IMR-90 (cell line): ENCODE measurements at regions not wholly inside any gene's neighbourhood (a gene's known extent, or its start where the extent isn't known, plus 50 kb on each side); places are given as distances from the start of the nearest gene placed in this dataset.

Experiments used
- ATAC-seq: fragments of 200-7000 bp; cut with Tn5 transposase; 2 replicates; pipeline ENCODE4 v1.9.1; 2020; ENCODE audit warnings: low read depth, mild to moderate bottlenecking, moderate library complexity
- BruUV-seq: library from RNA; stranded (reverse); fragments of 400-500 nt; replicated peaks from 2 replicates; lab custom pipeline; 2021; lab: Mats Ljungman, UMichigan
- CTCF ChIA-PET: fragments of 300-600 bp; formaldehyde crosslinking; extraction: SDS; loops from one replicate; lab custom pipeline; 2021; ENCODE audit warnings: antibody characterized with exemption; lab: Yijun Ruan, JAX
- POLR2A ChIA-PET: fragments of 300-600 bp; sonication (Branson Sonifier 250); formaldehyde crosslinking; loops from one replicate; lab custom pipeline; 2022; ENCODE audit warnings: antibody characterized with exemption; ENCODE audit not compliant: unreplicated experiment; lab: Charles Lee
- DNase-seq: peaks from one replicate; pipeline ENCODE4 v3.0.0; 2013
- H2AFZ ChIP-seq: replicated peaks from 2 replicates; pipeline ENCODE3; 2013; ENCODE audit warnings: low read length, mild to moderate bottlenecking; ENCODE audit not compliant: poor library complexity
- H2AK5ac ChIP-seq: 2 replicates; pipeline ENCODE4 v1.6.1; 2013; ENCODE audit warnings: low read depth, low read length, inconsistent platforms
- H2AK9ac ChIP-seq: replicated peaks from 2 replicates; pipeline ENCODE3; 2013; ENCODE audit warnings: mild to moderate bottlenecking, low read depth, low read length, moderate library complexity; ENCODE audit not compliant: poor library complexity
- H2BK120ac ChIP-seq: 2 replicates; pipeline ENCODE4 v1.6.1; 2013; ENCODE audit warnings: low read depth, low read length, inconsistent platforms
- H2BK15ac ChIP-seq: 3 replicates; pipeline ENCODE4 v1.6.1; 2013; ENCODE audit warnings: low read depth, low read length, inconsistent platforms
- H2BK20ac ChIP-seq: 2 replicates; pipeline ENCODE4 v1.6.1; 2013; ENCODE audit warnings: low read depth, mild to moderate bottlenecking, inconsistent platforms, low read length, moderate library complexity
- H2BK5ac ChIP-seq: 2 replicates; pipeline ENCODE4 v1.6.1; 2013; ENCODE audit warnings: mild to moderate bottlenecking, low read depth, low read length, inconsistent platforms; ENCODE audit not compliant: poor library complexity, severe bottlenecking
- H3K14ac ChIP-seq: replicated peaks from 2 replicates; pipeline ENCODE4 v1.6.1; 2013; ENCODE audit warnings: low read depth, low read length, inconsistent platforms
- H3K18ac ChIP-seq: 2 replicates; pipeline ENCODE4 v1.6.1; 2013; ENCODE audit warnings: low read depth, low read length, control low read depth
- H3K23ac ChIP-seq: 2 replicates; pipeline ENCODE4 v1.6.1; 2013; ENCODE audit warnings: low read depth, low read length, inconsistent platforms
- H3K27ac ChIP-seq: 2 replicates; pipeline ENCODE4 v1.5.1; 2013; ENCODE audit warnings: mild to moderate bottlenecking, control low read depth, low read length; ENCODE audit not compliant: insufficient read depth
- H3K27me3 ChIP-seq: 2 replicates; pipeline ENCODE4 v1.6.1; 2013; ENCODE audit warnings: low read length; ENCODE audit not compliant: control insufficient read depth, insufficient read depth
- H3K36me3 ChIP-seq: 2 replicates; pipeline ENCODE4 v1.6.1; 2013; ENCODE audit warnings: low read length, mixed read lengths; ENCODE audit not compliant: control insufficient read depth, insufficient read depth
- H3K4ac ChIP-seq: 2 replicates; pipeline ENCODE4 v1.6.1; 2013; ENCODE audit warnings: low read depth, low read length, inconsistent platforms
- H3K4me1 ChIP-seq: 2 replicates; pipeline ENCODE4 v1.6.1; 2013; ENCODE audit warnings: low read length, mixed read lengths; ENCODE audit not compliant: control insufficient read depth, insufficient read depth
- H3K4me2 ChIP-seq: 2 replicates; pipeline ENCODE4 v1.6.1; 2013; ENCODE audit warnings: low read depth, mild to moderate bottlenecking, control low read depth, low read length, moderate library complexity
- H3K4me3 ChIP-seq: 2 replicates; pipeline ENCODE4 v1.5.1; 2013; ENCODE audit warnings: low read depth, mild to moderate bottlenecking, control low read depth, low read length, moderate library complexity; ENCODE audit not compliant: insufficient read depth
- H3K56ac ChIP-seq: 2 replicates; pipeline ENCODE4 v1.6.1; 2013; ENCODE audit warnings: low read length, inconsistent platforms; ENCODE audit not compliant: insufficient read depth; ENCODE audit errors: extremely low read depth
- H3K79me1 ChIP-seq, 2 experiments: 2 replicates each; pipeline ENCODE4 v1.6.1; 2013; ENCODE audit warnings: low read length in 2 of 2, inconsistent platforms in 1 of 2, low read depth in 1 of 2
- H3K9ac ChIP-seq: 2 replicates; pipeline ENCODE4 v1.6.1; 2013; ENCODE audit warnings: low read depth, low read length, control low read depth
- H3K9me1 ChIP-seq: 2 replicates; pipeline ENCODE4 v1.6.1; 2013; ENCODE audit warnings: low read length, inconsistent platforms; ENCODE audit not compliant: insufficient read depth
- H3K9me3 ChIP-seq: 2 replicates; pipeline ENCODE4 v1.6.1; 2013; ENCODE audit warnings: low read length; ENCODE audit not compliant: control insufficient read depth, insufficient read depth
- H4K20me1 ChIP-seq: 2 replicates; pipeline ENCODE4 v1.6.1; 2013; ENCODE audit warnings: low read length, inconsistent platforms; ENCODE audit not compliant: insufficient read depth
- H4K5ac ChIP-seq: 2 replicates; pipeline ENCODE4 v1.6.1; 2013; ENCODE audit warnings: mild to moderate bottlenecking, low read depth, low read length, control low read depth
- H4K8ac ChIP-seq, 2 experiments: 2 replicates each; pipeline ENCODE4 v1.6.1; 2013; ENCODE audit warnings: low read depth in 2 of 2, low read length in 2 of 2, control low read depth in 1 of 2, inconsistent platforms in 1 of 2
- H4K91ac ChIP-seq: 2 replicates; pipeline ENCODE4 v1.6.1; 2013; ENCODE audit warnings: low read depth, low read length, inconsistent platforms; ENCODE audit not compliant: insufficient read depth
- BHLHE40 ChIP-seq: fragments of 150-350 bp; IDR thresholded peaks from 2 replicates; pipeline ENCODE4 v1.6.1; 2016; ENCODE audit warnings: mild to moderate bottlenecking, low read depth, low read length
- CEBPB ChIP-seq: IDR thresholded peaks from 2 replicates; pipeline ENCODE4 v1.6.1; 2012; ENCODE audit warnings: low read depth, low read length, improper control_type of control experiment
- CHD1 ChIP-seq: IDR thresholded peaks from 2 replicates; pipeline ENCODE4 v1.6.1; 2012; ENCODE audit warnings: low read depth, low read length, improper control_type of control experiment
- CTCF ChIP-seq: conservative IDR thresholded peaks from 2 replicates; pipeline ENCODE4 v1.5.1; 2012; ENCODE audit warnings: mild to moderate bottlenecking, low read depth, low read length, improper control_type of control experiment
- ELK1 ChIP-seq: fragments of 150-350 bp; IDR thresholded peaks from 2 replicates; pipeline ENCODE4 v1.6.1; 2016; ENCODE audit warnings: low read depth, mild to moderate bottlenecking, low read length, moderate library complexity, borderline replicate concordance
- MAFK ChIP-seq: IDR thresholded peaks from 2 replicates; pipeline ENCODE4 v1.6.1; 2012; ENCODE audit warnings: low read depth, low read length, improper control_type of control experiment
- MAZ ChIP-seq: IDR thresholded peaks from 2 replicates; pipeline ENCODE4 v1.6.1; 2012; ENCODE audit warnings: low read depth, mild to moderate bottlenecking, low read length, improper control_type of control experiment, moderate library complexity, borderline replicate concordance
- MXI1 ChIP-seq: IDR thresholded peaks from 2 replicates; pipeline ENCODE4 v1.6.1; 2012; ENCODE audit warnings: low read depth, mild to moderate bottlenecking, low read length, moderate library complexity, borderline replicate concordance
- NFE2L2 ChIP-seq: fragments of 150-350 bp; IDR thresholded peaks from 2 replicates; pipeline ENCODE4 v1.6.1; 2016; ENCODE audit warnings: low read depth, mild to moderate bottlenecking, low read length
- POLR2A ChIP-seq: IDR thresholded peaks from 2 replicates; pipeline ENCODE4 v1.6.1; 2012; ENCODE audit warnings: mild to moderate bottlenecking, low read depth, low read length
- RAD21 ChIP-seq: IDR thresholded peaks from 2 replicates; pipeline ENCODE4 v1.6.1; 2012; ENCODE audit warnings: low read length, improper control_type of control experiment
- RCOR1 ChIP-seq: IDR thresholded peaks from 2 replicates; pipeline ENCODE4 v1.6.1; 2012; ENCODE audit warnings: mild to moderate bottlenecking, low read length, improper control_type of control experiment; ENCODE audit not compliant: insufficient replicate concordance
- RFX5 ChIP-seq: IDR thresholded peaks from 2 replicates; pipeline ENCODE4 v1.8.0; 2012; ENCODE audit warnings: low read depth, mild to moderate bottlenecking, low read length, moderate library complexity
- SMC3 ChIP-seq: fragments of 150-350 bp; IDR thresholded peaks from 2 replicates; pipeline ENCODE4 v1.6.1; 2016; ENCODE audit warnings: low read depth, mild to moderate bottlenecking, antibody characterized with exemption, low read length, moderate library complexity
- USF2 ChIP-seq: fragments of 150-350 bp; IDR thresholded peaks from 2 replicates; pipeline ENCODE4 v1.6.1; 2017; ENCODE audit warnings: mild to moderate bottlenecking, antibody characterized with exemption, low read length, low read depth
- WGBS, 2 experiments: methylation state at CpG; one replicate each; pipeline versions ENCODE4 v1.1.5 to v1.1.7; 2013; ENCODE audit warnings: missing lambda C conversion rate in 2 of 2; ENCODE audit not compliant: insufficient read length in 1 of 2; ENCODE audit errors: extremely low coverage in 2 of 2; 5-methylcytosine and 5-hydroxymethylcytosine counted together
- dilution Hi-C: fragments of 300-500 bp; cut with HindIII; formaldehyde crosslinking; loops from one replicate; pipeline ENCODE4 v1.14.3; 2018; ENCODE audit warnings: low sequenced_read_pairs; ENCODE audit not compliant: unreplicated experiment
- in situ Hi-C: fragments of 300-500 bp; cut with MboI; formaldehyde crosslinking; loops from 3 replicates; pipeline ENCODE4 v1.14.3; 2019; ENCODE audit warnings: low sequenced_read_pairs, inconsistent platforms, mixed read lengths
- intact Hi-C: fragments of 100-400 bp; cut with micrococcal nuclease; formaldehyde crosslinking; loops from 2 replicates; pipeline ENCODE4 v1.10.0; 2022

- ChIA-PET POLR2A (no interaction called here), CTCF (no interaction called here)
- no peak overlapping the region for H2AFZ ChIP-seq
- H3K9ac ChIP-seq: no peak overlapping the region
- ATAC-seq: no peak
- no peak overlapping the region for H2AK5ac ChIP-seq
- H3K9me3 ChIP-seq: no peaks in the 10 kb centered on the region
- no peak overlapping the region for H3K4me2 ChIP-seq
- dilution Hi-C loops (no loop called here), in situ Hi-C loops (no loop called here), intact Hi-C loops (no loop called here)
- H2BK20ac ChIP-seq: no peak overlapping the region
- no peak for TF ChIP-seq CTCF
- TF ChIP-seq CHD1: no peak
- no peak for TF ChIP-seq RCOR1
- no peak for TF ChIP-seq POLR2A
- no peak for TF ChIP-seq USF2
- no peak for TF ChIP-seq SMC3
- no peak for TF ChIP-seq RAD21
- no peak for TF ChIP-seq NFE2L2
- no peak for TF ChIP-seq MAZ
- no peak for TF ChIP-seq MAFK
- no peak for TF ChIP-seq MXI1
- no peak for TF ChIP-seq RFX5
- TF ChIP-seq ELK1: no peak
- no peak for TF ChIP-seq CEBPB
- TF ChIP-seq BHLHE40: no peak
- H3K14ac ChIP-seq: no peak overlapping the region
- no peak overlapping the region for H2BK120ac ChIP-seq
- no peak overlapping the region for H3K18ac ChIP-seq
- no peak overlapping the region for H2BK5ac ChIP-seq
- H3K4me3 ChIP-seq: no peak overlapping the region
- H3K4me1 ChIP-seq: no peaks in the 10 kb centered on the region
- BruUV-seq: no TSS peak
- no peaks in the 10 kb centered on the region for H3K79me1 ChIP-seq
- no peaks in the 10 kb centered on the region for H3K27me3 ChIP-seq
- H3K23ac ChIP-seq: no peak overlapping the region
- H4K8ac ChIP-seq: no peak overlapping the region
- no peak overlapping the region for H3K27ac ChIP-seq
- no peak overlapping the region for H2AK9ac ChIP-seq
- no peak for DNase-seq
- H2BK15ac ChIP-seq: no peak overlapping the region
- H3K9me1 ChIP-seq: no peaks in the 10 kb centered on the region
- H4K20me1 ChIP-seq: no peaks in the 10 kb centered on the region
- H3K4ac ChIP-seq: no peak overlapping the region
- 20% methylated on average over 1 of the region's 5 CpGs; no CpG with 5 or more reads in 1 of the 2 experiments for WGBS, 2 experiments
- no peak overlapping the region for H4K5ac ChIP-seq
- no peak overlapping the region for H3K56ac ChIP-seq
- H3K36me3 ChIP-seq: no peaks in the 10 kb centered on the region
- H4K91ac ChIP-seq: no peak overlapping the region
Observed at GRCh38 chr11:131274233-131274632, 96.2 kb upstream of the NTM start.
